Mammary epithelial cell (primary cell): ENCODE measurements at regions not wholly inside any gene's neighbourhood (a gene's known extent, or its start where the extent isn't known, plus 50 kb on each side); places are given as distances from the start of the nearest gene placed in this dataset.

Experiments
- EZH2 ChIP-seq: IDR thresholded peaks from 2 replicates; pipeline ENCODE4 v1.6.1; 2012; ENCODE audit warnings: low read length, inconsistent platforms, borderline replicate concordance
- TF ChIP-seq, protein P1 (sequence below), 2 donors: IDR thresholded peaks in 1 of 2; conservative IDR thresholded peaks in 1 of 2; 2 replicates each; pipeline ENCODE4 v1.5.1; 2011 to 2012; ENCODE audit warnings: inconsistent platforms in 2 of 2, low read length in 2 of 2, mild to moderate bottlenecking in 2 of 2, control low read depth in 1 of 2, low read depth in 1 of 2; ENCODE audit not compliant: insufficient read depth in 1 of 2; ENCODE audit errors: extremely low read depth in 1 of 2

DNA sequence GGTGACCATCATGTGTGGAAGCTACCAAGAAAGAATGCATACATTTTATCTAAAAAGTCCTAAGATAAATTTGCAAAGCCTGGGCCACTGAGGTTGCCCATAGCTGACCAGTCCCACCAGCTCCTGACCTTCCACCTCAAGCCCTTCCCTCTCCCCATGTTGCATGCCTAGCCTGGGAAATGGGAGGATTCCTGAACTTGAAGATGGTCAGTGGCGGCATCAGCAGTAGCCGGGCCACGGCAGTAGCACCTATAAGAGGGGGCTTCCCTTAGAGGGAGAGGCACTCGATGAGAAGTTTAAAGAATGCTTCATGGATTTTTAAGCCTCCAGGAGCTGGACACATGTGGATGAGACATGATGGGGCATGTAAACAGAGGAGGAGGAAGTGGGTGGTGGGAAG, 172.1 kb downstream of the KLF13 start:
- TF ChIP-seq, protein P1, sequence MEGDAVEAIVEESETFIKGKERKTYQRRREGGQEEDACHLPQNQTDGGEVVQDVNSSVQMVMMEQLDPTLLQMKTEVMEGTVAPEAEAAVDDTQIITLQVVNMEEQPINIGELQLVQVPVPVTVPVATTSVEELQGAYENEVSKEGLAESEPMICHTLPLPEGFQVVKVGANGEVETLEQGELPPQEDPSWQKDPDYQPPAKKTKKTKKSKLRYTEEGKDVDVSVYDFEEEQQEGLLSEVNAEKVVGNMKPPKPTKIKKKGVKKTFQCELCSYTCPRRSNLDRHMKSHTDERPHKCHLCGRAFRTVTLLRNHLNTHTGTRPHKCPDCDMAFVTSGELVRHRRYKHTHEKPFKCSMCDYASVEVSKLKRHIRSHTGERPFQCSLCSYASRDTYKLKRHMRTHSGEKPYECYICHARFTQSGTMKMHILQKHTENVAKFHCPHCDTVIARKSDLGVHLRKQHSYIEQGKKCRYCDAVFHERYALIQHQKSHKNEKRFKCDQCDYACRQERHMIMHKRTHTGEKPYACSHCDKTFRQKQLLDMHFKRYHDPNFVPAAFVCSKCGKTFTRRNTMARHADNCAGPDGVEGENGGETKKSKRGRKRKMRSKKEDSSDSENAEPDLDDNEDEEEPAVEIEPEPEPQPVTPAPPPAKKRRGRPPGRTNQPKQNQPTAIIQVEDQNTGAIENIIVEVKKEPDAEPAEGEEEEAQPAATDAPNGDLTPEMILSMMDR (conservative IDR thresholded peaks at IDR 0.05 in 1 of 2, IDR thresholded peaks at IDR 0.05 in 1 of 2; ENCODE audit: extremely low read depth in 1 of 2, insufficient read depth in 1 of 2, low read depth in 1 of 2, low read length in 2 of 2) = no peak
- no peak for TF ChIP-seq EZH2
